ENCODE measurements at regions not wholly inside any gene's neighbourhood (a gene's known extent, or its start where the extent isn't known, plus 50 kb on each side); places are given as distances from the start of the nearest gene placed in this dataset.
"Not testable (repeated sequence)": the region's sequence is repeated elsewhere in the genome, so short reads cannot be mapped to it uniquely, and the experiment has no call there.

DNA sequence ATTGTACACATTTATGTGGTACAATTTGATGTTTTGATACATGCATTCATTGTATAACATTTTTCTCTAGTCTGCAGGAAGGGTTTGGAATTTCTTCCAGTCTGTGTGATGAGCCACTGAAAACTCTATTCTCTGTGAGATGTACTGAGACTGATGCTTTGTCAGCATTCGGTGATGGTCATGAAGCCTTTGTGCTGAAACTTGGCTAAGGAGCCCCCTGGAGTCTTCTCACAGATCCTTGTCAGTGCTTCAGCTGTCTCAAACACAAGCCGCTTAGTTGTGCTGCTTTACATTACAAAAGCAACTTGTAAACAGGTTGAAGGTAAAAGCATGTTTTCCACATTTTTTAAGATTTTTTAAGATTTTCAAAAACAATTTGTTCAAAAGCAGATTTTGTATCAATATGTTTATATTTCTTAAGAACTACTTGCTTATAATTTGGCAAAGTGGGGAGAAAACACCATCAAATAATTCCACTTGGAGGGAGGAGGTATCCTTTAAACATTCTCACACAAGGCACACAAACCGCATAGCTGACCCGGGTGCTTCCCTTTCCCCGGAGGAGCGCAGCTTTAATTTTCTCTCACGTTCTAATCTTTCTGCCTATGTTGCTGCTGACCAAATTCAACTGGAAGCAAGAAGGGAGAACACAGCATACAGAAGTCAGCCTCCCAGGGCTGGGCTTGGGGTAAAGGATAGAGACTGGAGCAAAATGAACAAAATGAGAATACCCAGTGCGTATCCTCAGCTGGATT, 249.8 kb upstream of the VSTM2A start:
- no peak for FAIRE-seq

DNA sequence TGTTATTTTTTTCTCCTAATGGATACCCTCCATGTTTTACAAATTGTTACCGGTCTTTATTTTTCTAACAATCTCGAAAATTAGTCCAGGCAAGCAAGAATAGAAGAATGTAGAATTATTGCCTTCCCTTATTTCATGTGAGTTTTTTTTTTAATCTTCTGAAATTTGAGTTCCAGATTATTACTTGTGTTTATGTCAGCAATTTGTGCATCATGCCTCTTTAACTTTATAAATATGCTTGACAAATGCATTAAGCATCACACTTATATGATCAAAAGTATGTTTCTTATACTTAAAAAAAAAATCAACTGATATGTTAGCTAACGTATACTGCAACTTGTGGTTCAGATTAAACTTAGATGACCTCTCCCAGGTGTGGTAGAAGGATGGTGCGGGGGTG, 242.7 kb upstream of the VSTM2A start:
- no peak for FAIRE-seq

DNA sequence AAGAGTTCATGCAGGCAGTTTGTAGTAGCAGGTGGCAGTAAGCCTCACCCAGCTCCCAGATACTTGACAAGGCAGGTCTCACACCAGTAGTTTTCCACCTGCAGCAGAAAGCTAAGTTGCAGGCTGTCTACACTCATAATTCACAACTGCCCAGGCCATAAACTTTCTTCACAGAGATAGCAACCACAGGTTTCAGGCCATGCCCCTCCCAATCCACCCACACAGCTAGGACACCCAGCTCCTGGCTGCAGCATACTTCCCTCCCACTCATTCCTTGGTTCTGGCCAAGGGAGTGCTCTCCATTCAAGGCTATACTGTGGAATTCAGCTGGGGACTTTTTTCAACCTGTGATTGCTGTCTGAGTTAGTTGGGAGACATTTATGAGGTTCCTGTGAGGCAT, 226.2 kb upstream of the VSTM2A start:
- FAIRE-seq, result not testable (repeated sequence)

DNA sequence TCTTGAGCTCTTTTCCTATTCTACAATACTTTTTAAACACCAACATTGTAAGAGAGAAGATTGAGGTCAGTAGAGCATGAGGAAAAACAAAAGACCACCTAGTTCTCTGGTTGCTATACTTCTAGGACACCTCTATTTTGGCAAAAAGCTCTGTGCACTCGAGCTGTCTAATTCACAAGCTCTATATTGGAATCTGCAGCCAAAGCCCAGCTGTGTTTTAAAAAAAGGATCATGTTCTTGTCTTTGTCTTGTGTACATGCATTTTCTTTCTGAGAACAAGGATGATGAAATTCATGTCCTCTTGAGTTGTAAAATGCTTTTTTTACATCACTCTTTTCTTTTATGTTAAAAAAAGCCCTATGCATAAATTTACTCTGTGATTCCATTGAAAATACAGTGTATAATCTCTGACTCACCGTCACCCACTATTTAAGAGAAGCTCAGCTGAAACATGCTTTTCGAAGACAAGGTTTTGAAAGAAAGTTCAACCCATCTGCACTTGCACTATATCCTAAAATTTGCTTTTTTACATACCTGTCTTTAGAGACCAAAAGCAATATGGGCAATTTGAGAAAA, 215.5 kb upstream of the VSTM2A start:
- no peak for FAIRE-seq

DNA sequence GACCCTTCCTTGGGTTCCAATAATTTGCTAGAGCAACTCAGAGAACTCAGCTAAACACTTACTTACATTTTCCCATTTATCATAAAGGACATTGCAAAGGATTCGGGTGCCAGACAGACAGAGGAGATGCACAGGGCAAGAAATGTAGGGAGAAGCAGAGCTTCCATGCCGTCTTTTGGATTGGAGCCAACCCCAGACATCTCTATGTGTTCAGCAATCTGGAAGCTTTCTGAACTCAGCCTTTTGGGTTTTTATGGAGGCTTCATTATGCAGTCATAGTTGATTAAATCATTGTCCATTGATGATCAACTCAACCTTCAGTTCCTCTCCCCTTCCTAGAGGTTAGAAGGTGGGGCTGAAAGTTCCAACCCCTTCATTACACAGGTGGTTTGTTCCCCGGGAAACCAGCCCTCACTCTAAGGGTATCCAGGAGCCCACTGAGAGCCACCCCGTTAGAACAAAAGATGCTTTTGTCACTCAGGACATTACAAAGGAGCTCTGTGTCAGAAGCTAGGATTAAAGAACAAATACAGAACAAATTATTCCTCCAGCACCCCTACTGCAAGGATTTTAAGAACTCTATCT, 211.9 kb upstream of the VSTM2A start:
- no peak for FAIRE-seq

DNA sequence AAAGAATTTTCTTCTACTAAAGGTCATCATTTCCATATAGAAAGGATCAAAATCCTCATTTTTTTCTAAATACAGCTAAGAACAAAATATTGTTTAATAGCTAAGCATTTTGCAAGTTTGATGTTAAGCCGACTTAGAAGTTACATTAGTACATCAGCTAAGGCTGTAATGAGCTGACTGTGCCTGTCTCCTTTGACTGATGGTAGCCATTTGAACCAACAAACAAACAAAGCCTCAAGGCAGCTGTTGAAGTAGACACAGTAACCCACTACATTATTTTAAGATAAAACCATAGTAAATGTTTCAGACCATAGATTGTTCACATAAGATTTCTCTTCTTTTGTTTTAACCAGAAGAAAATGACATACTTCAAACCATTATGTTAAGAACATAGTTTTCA, 210.9 kb upstream of the VSTM2A start:
- FAIRE-seq, result no peak

DNA sequence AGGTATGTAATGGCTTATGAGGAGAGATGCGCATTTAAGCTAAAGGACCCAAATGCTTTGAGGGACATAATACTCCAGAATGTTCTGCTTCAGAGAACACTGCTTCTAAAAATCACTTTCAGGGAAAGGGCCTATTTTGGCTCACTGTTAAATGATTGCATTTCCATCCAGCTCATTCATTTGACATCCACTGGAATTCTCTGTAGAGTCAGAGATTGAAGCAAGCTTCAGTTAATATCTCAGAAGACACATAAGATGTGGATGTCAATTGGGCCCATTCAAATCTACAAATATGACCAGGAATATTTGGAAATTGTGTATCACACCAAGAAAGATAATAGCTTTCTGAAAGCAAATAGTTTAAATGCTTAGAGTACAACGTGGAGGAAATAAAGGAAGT, 209.9 kb upstream of the VSTM2A start:
- no peak for FAIRE-seq

DNA sequence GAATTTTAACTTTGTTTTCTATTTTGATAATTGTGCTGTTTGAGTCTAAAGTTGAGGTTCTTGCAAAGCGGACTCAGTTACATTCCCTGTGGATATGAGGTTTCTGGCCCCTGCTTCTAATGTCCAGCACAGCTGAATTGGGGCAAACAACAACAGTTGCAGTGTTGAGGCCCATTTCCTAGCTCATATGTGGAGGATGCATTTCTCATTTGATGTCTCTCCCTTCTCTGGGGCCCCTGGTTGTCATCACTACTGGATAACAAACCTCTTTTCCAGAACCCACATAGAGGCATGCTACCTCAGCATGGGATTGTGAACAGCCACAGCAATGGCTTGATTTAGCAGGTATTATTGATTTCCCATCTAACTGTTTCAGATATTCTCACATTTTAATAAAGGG, 208.2 kb upstream of the VSTM2A start:
- FAIRE-seq, result no peak

DNA sequence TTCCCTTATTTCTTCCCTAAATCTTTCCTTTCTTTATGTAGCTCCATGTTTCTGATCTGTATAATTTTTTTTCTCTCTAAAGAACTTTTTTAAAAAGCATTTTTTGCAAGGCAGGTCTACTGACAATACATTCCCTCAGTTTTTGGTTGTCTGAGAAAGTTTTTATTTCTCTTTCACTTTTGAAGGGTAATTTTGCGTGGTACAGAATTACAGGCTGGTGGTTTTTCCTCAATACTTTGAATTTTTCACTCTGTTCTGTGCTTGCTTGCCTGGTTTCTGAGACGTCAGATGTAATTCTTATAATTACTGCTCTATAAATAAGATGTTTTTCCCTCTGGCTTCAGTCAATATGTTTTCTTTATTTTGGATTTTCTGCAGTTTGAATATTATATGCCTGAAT, 205.4 kb upstream of the VSTM2A start:
- FAIRE-seq, result no peak

DNA sequence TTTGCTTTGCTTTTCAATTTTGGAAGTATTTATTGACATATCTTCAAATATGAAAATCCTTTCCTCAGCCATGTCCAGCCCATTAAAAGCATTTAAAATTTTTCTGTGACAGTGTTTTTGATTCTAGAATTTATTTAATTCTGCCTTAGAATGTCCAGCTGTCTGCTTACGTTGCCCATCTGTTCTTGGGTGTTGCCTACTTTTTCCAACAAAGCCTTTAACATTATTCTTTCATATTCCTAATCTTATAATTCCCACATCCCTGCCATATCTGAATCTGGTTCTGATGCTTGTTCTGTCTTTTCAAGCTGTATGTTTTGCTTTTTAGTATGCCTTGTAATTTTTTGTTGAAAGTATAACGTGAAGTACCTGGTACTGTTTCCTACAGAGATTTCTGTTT, 204.7 kb upstream of the VSTM2A start:
- no peak for FAIRE-seq

DNA sequence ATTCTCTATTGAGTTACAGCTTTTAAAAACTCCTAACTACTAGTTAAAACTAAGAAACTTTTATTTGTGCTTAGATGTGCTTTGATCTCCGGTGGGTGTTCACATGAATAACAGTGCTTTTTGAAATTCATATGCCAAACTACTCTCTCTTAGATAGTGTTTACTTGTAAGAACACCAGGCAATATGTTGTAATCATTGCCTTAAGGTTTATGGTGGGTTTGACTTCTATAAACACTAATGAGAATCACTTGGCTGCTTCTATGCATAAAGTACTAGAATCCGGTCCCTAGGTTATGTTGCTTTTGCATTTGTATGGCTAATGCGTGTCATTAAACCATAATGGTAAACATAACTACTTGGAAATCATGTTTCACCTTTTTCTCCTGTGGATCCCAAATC, 203.9 kb upstream of the VSTM2A start:
- FAIRE-seq, result no peak

DNA sequence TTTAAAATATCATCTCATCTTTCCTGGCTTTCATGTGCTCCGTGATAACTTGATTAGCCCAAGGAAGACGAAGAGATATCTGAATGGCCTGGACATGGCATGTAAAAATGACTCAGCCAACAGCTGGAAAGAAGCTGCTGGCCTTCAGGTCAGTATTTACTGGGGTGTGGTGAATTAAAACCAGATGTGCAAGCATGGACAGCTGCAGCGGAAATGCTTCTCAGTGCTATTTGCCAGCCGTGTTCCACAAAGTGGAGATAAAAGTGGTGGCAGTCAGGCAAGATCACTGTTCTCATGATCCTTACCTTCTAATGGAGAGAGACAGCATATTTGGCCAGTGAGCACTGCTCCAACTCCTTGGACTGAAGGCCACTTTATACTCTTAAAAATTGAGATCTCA, 203.1 kb upstream of the VSTM2A start:
- no peak for FAIRE-seq

DNA sequence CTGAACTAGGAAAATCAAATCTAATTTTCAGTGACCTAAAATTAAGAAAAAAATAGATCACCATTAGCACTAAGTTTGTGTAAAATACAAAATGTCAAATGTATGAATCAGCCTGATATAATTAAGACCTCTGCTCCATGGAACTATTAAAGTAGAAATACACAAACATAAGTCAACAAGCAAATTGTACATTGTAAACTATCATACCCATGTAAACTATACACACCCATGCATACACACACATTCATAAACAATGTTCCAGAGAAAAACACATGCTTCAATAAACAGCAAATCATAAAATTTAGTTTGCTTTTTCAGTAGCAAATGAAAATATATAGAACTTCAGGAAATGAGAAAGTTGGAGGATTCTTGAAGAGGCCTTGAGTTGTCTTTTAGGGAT, 199.7 kb upstream of the VSTM2A start:
- FAIRE-seq, result no peak

DNA sequence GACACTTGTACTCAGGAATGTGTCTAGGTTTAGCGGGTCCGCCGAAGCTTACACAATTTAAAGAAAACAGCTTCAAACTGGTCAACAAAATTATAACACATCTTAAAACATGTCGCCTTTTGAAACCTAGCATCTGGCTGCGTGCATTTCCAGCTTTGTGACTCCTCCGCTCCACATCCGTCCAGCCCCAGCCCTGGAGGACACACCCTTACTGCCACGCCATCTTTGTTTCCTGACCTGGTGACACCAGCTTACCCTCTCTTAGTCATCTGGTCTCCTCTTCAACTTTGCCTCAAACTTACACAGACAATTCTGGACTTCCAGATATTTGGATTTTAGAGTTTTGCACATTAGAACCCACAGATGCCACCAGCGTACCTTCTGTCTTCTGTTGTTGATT, 198.7 kb upstream of the VSTM2A start:
- no peak for FAIRE-seq

DNA sequence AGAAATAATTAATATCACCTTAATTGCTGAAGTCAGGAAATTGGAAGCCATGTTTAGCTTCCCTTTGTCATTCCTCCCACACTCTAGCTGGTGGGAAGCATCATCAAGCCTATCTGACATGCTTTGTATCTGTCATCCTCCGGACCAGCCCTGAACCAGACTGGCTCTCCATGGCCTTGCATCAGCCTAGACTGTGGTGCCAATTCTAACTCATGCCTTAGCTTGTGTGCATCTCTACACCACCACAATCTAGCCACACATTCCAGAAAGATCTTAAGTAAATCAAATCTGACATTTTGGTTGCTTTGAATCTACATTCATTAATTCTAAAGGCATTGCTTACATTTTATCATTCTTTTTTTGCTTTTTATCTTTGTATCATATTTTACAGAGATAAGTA, 196.4 kb upstream of the VSTM2A start:
- FAIRE-seq, result no peak

DNA sequence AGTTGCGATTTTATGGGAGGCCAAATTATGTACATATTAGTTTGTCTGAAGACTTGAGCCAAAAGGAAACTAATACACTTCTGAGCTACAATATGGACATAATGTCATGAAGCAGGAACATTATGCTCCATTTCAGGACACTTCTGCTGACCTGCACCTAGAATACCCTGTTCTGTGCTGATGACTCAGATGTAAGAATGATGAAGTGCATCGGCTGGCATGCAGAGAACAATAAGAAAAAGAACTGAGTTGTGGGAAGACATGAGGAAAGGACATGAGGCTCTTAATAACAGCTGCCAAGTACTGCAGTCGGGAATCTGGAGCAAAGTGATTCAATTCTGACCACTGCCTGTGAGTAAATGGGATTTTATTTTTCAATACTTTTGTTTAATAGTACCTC, 192.9 kb upstream of the VSTM2A start:
- FAIRE-seq, result no peak

DNA sequence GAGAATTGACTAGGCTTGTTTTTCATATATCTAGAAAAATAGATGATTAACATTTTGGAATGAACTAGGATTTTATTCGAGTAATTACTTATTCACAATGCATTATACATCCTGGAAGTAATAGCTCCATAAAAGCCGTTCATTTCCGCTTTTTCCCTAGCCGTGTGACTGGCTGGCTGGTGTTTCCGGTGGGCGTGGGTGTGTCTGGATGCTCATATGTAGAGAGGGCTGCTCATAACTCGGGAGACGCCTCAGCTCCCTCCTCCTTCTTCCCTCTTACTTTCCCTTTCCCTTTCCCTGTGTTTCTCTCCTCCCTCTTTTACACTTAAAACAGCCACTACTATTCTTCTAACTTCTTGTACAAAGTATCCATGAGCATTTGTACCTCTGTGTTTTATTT, 187.7 kb upstream of the VSTM2A start:
- no peak for FAIRE-seq

DNA sequence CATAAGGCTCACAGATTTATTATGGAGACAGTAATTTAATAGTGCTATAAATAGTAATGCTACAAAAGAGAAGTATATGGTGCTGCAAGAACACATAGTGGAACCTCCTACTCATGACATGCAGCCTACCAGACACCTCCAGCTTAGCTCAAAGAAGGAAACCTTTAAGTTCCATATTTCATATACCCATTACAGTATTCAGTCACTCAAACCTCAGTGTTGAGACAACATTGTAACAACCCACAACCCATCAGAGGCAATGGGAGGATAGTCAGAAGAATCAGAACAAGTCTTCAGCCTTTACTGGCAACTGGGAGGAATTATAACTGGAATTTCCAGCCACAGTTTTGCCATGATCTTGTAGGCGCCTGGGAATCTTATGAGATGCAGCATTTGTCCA, 186.3 kb upstream of the VSTM2A start:
- FAIRE-seq, result no peak

DNA sequence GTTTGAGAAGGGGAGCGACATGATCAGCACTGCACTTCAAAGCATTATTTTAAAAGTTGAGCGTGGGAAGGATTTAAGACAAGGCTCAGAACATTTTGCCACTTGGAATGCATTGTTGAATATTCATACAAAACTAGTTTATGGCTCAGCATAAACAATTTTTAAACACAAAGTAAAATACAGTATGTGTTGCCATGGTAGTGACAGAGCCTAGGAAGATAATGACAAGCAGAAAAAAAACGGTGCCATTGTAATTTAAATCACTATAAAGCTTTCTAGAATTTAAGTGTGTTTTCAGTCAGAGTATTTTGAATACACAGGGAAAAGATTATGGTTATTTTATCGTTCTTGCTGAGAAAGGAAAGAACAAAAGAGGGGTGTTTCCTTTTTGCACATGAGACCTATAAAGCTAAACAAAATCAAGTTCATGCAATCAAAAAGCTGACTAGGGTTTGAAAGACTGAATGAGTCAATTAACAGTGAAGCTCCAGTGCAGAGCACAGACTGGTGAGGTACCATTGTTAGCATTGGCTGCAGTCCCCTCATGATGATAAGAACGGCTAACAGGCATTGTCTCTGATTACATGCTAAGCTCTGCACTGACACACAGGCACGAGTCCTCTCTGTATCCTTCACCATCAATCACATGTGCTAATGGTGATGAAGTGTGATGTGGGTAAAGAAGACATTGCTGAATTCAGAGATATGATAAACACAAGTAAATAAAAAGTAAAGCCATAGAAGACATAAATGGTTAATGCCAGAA, 181.9 kb upstream of the VSTM2A start:
- no peak for FAIRE-seq

DNA sequence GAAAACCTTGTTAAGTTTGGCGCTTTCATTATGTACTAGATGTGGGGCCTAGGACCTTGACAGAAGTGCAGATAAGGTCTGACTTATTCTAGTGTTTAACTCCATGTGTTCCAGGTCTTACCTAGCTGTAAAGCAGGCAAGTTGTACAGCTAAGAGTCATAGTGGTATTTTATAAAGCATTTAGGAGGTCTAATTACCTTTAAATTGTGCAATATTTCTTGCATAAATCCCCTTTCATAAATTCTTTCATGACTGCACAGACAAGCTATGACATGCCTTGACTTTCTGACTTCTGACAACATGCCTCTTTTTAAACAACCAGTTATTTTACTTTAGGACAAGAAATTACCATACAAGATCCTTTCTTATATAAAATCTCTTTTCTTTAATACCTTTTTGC, 151.6 kb upstream of the VSTM2A start:
- no peak for FAIRE-seq

DNA sequence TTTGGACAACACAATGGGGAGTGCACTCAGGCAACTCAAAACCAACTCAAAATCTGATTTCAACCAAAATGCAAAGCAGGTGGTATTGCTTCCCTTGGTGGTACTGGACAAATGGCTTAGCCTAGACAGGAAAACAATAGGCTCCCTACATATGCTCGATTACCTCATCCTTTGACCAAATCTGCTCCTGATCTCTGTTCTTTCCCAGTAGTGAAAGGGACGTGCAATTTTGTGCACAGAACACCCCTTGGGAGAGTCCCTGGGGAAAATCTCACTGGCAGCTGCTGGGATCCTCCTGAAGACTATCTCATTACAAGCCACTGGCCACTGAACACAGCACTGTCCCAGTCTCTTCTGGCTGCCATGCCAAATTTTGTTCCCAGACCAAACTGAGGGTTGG, 149.2 kb upstream of the VSTM2A start:
- FAIRE-seq, result no peak

DNA sequence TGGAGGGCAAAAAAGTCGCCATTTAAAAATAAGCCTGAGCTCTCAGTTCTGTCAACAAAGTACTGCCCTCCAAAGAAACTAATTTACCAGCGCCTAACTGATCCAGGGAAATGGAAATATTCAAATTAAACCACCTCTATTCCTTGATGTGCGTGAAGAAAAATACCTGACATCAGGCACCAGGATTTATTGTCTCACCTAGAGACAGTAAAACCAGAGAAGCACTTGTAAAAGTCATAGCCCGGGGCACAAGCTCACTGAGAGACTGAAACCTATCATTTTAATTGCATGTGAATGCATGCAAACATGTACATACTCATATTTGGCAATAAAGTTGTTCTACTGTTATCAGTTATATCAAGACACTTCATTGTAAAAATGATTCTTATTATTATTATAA, 147.3 kb upstream of the VSTM2A start:
- no peak for FAIRE-seq

DNA sequence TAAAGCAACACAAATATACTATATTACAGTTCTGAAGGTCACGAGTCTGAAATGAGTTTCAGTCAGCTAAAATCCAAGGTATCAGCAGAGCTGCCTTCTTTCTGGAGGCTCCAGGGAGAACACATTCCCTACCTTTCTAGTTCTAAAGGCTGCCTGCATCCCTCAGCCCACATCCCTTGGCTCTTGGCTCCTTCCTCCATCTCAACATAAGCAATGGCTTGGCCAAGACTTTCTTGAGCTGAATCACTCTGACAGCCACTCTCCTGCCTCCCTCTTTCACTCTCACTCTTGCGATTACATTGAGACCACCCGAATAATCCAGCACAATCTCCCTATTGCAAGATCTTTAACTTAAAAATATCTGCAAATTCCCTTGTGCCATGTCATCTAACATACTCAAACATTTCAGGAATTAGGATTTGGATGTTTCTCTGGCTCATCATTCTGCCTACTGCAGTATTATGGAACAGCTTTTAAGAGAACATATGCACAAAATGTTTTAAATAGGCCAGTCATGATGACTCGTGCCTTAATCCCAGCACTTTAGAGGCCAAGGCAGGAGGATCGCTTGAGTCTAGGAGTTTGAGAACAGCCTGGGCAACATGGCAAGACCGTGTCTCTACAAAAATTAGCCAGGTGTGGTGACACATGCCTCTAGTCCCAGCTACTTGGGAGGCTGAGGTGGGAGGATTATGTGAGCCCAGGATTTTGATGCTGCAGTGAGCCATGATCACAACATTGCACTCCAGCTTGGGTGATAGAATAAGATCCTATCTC, 144.2 kb upstream of the VSTM2A start:
- no peak for FAIRE-seq

Measured in G401.6 (cell line).